MCF 10A (cell line): ENCODE measurements at regions not wholly inside any gene's neighbourhood (a gene's known extent, or its start where the extent isn't known, plus 50 kb on each side); places are given as distances from the start of the nearest gene placed in this dataset.
"Not testable (repeated sequence)": the region's sequence is repeated elsewhere in the genome, so short reads cannot be mapped to it uniquely, and the experiment has no call there.

Experiments used
- BruUV-seq: library from RNA; stranded (reverse); fragments of 400-500 nt; replicated peaks from 2 replicates; lab custom pipeline; 2021; lab: Mats Ljungman, UMichigan
- CTCF ChIA-PET: fragments of 300-600 bp; sonication (Branson Sonifier 250); formaldehyde crosslinking; extraction: SDS; loops from one replicate; lab custom pipeline; 2021; ENCODE audit warnings: antibody characterized with exemption, inconsistent platforms; lab: Yijun Ruan, JAX
- POLR2A ChIA-PET: fragments of 300-600, 350-650 bp; sonication (Branson Sonifier 250); formaldehyde crosslinking; extraction: SDS; loops from one replicate; lab custom pipeline; 2020; ENCODE audit warnings: antibody characterized with exemption, inconsistent platforms; lab: Yijun Ruan, JAX
- DNase-seq: peaks from one replicate; pipeline ENCODE4 v3.0.0-alpha.2; 2018; ENCODE audit not compliant: unreplicated experiment
- H3K27ac Mint-ChIP-seq: one replicate; pipeline ENCODE4 v1.8.0; 2022; ENCODE audit warnings: mild to moderate bottlenecking, low read depth, mixed read lengths; ENCODE audit not compliant: unreplicated experiment
- H3K27me3 Mint-ChIP-seq: one replicate; pipeline ENCODE4 v1.8.0; 2022; ENCODE audit warnings: mixed read lengths; ENCODE audit not compliant: insufficient read depth, unreplicated experiment
- H3K36me3 Mint-ChIP-seq: one replicate; pipeline ENCODE4 v1.8.0; 2022; ENCODE audit warnings: mild to moderate bottlenecking, moderate library complexity, mixed read lengths; ENCODE audit not compliant: insufficient read depth, unreplicated experiment
- H3K4me1 Mint-ChIP-seq: one replicate; pipeline ENCODE4 v1.8.0; 2022; ENCODE audit warnings: mixed read lengths; ENCODE audit not compliant: insufficient read depth, unreplicated experiment
- H3K4me3 Mint-ChIP-seq: one replicate; pipeline ENCODE4 v1.8.0; 2022; ENCODE audit warnings: mild to moderate bottlenecking, moderate library complexity, mixed read lengths; ENCODE audit not compliant: unreplicated experiment
- H3K9me3 Mint-ChIP-seq: one replicate; pipeline ENCODE4 v1.8.0; 2022; ENCODE audit warnings: mixed read lengths; ENCODE audit not compliant: unreplicated experiment
- CTCF ChIP-seq: fragments of 200-600 bp; IDR thresholded peaks from one replicate; pipeline ENCODE4 v1.8.0; 2022; ENCODE audit warnings: antibody characterized with exemption, mild to moderate bottlenecking; ENCODE audit not compliant: unreplicated experiment
- intact Hi-C: fragments of 100-400 bp; cut with micrococcal nuclease; formaldehyde crosslinking; loops from 2 replicates; pipeline ENCODE4 v1.14.1; 2022

GRCh38 chr7:131937868-131938267 lies 381.4 kb upstream of the PODXL start:
- ChIA-PET POLR2A (no interaction called here), CTCF (interaction anchor here (2.6 kb wide), 1 partner anchor 8 kb away, joined by 9 read pairs; no protein-coding TSS in a partner anchor)
- no peaks in the 10 kb centered on the region for H3K4me1 Mint-ChIP-seq
- H3K27me3 Mint-ChIP-seq = peaks cover 1% of the 10 kb centered on the region
- no peak for TF ChIP-seq CTCF
- H3K9me3 Mint-ChIP-seq = peaks cover 27% of the 10 kb centered on the region
- no peak overlapping the region for H3K4me3 Mint-ChIP-seq
- BruUV-seq = no TSS peak
- H3K36me3 Mint-ChIP-seq = no peaks in the 10 kb centered on the region
- H3K27ac Mint-ChIP-seq = no peak overlapping the region
- DNase-seq = no peak
- intact Hi-C loops = no loop called here

DNA sequence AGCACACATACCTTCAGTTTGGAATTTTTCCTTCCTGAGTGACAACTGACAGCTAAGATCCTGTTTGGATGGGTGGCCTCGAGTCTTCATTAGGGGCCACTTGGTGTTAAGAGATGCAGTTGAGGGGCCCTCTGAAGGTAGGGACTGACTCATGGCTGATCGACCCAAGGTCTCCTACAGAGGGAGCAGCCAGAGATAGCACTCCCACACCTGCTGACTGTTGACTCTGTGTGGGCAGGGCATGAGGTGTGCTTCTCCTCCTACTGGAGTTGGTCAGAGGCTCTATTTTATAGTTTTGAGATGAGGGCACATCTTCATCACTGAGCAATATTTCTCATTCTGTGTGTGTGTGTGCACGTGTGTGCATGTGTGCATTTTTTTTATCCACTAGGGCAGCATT lies 378.8 kb upstream of the PODXL start:
- no peak for DNase-seq
- intact Hi-C loops = no loop called here
- ChIA-PET CTCF (interaction anchor here (1.0 to 2.6 kb wide), 2 partner anchors 10 to 38 kb away, joined by 3 to 9 read pairs; no protein-coding TSS in a partner anchor), POLR2A (no interaction called here)
- no TSS peak for BruUV-seq
- Mint-ChIP-seq H3K27me3 (no peaks in the 10 kb centered on the region), H3K36me3 (no peaks in the 10 kb centered on the region), H3K27ac (no peak overlapping the region), H3K4me1 (no peaks in the 10 kb centered on the region), H3K4me3 (no peak overlapping the region), H3K9me3 (peaks cover 16% of the 10 kb centered on the region)
- no peak for TF ChIP-seq CTCF

DNA sequence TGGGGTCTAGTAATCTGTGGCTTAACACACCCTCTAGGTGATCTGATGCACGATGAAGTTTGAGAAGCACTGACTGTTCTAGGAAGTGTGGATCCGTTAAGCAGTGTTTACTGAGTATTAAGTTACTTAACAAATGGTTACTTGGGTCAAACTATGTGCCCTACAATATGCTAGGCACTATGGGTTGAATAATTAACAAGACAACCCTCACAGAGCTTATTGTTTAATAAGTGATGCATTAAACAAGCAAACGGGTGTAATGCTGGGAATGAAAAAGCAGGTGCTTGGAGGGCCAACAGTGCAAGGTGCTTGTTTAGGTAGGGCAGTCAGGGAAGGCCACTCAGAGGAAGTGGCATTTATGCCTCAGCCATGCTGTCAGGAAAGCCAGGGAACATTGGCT lies 378.0 kb upstream of the PODXL start:
- Mint-ChIP-seq H3K36me3 (no peaks in the 10 kb centered on the region), H3K4me3 (no peak overlapping the region), H3K27ac (no peak overlapping the region), H3K4me1 (no peaks in the 10 kb centered on the region), H3K27me3 (no peaks in the 10 kb centered on the region), H3K9me3 (peaks cover 16% of the 10 kb centered on the region)
- ChIA-PET POLR2A (no interaction called here), CTCF (interaction anchor here (0.7 to 1.0 kb wide), 2 partner anchors 37 to 64 kb away, joined by 3 read pairs; no protein-coding TSS in a partner anchor)
- no peak for DNase-seq
- TF ChIP-seq CTCF = no peak
- BruUV-seq = no TSS peak
- intact Hi-C loops = no loop called here

DNA sequence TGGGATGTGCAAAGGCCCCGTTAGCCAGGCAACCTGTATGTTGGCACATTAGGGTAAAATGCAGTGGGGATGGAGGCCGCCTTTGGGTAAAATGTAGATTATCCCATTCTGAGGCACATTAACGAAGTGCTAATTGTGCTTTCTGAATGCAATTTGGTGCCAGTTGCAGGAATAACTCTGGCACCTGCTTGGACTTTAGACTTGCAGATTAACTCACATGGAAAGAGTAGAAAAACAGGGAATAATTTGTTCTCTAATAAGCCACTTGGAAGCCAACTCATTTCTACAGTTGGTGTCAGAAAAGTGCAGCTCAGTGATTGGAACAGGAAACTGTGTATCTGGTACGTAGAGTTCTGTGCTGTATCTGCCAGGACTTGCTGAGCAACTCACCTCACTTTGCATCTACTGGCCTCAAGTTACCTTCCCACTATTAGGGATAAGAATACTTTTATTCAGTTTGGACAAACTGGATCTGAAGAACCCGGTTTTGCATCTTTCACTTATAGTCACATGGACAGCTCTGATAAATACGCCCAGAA lies 377.4 kb upstream of the PODXL start:
- Mint-ChIP-seq H3K36me3 (no peaks in the 10 kb centered on the region), H3K27ac (no peak overlapping the region), H3K27me3 (no peaks in the 10 kb centered on the region), H3K4me3 (no peak overlapping the region), H3K4me1 (no peaks in the 10 kb centered on the region), H3K9me3 (peaks cover 12% of the 10 kb centered on the region)
- DNase-seq = no peak
- TF ChIP-seq CTCF = no peak
- intact Hi-C loops = no loop called here
- CTCF ChIA-PET = interaction anchor here (0.7 kb wide), 1 partner anchor 65 kb away, joined by 3 read pairs; no protein-coding TSS in a partner anchor
- POLR2A ChIA-PET = no interaction called here
- BruUV-seq = no TSS peak

DNA sequence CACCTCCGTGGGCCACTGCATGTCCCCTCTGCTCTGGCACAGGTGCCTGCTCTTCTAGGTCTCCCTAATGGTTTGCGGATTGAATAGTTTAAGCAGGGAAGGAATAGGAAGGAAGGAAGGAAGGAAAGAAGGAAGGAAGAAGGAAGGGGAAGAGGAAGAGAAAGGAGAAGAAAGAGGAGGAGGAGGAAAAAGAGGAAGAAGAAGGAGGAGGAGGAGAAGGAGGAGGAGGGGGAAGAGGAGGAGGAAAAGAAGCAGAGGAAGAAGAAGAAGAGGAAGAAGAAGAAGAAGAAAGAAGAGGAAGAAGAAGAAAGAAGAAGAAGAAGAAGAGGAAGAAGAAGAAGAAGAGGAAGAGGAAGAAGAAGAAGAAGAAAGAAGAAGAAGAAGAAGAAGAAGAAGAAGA lies 376.8 kb upstream of the PODXL start:
- H3K9me3 Mint-ChIP-seq, DNase-seq, H3K36me3 Mint-ChIP-seq, intact Hi-C loops, CTCF ChIA-PET, POLR2A ChIA-PET, H3K4me3 Mint-ChIP-seq, BruUV-seq, H3K27ac Mint-ChIP-seq, H3K4me1 Mint-ChIP-seq, H3K27me3 Mint-ChIP-seq: not testable (repeated sequence)
